GM23338 (cell line): ENCODE measurements at regions not wholly inside any gene's neighbourhood (a gene's known extent, or its start where the extent isn't known, plus 50 kb on each side); places are given as distances from the start of the nearest gene placed in this dataset.

ENCODE experiments used
- ATAC-seq: fragments of 200-7000 bp; cut with Tn5 transposase; 3 replicates; pipeline ENCODE4 v1.9.1; 2020
- DNase-seq: peaks from one replicate; pipeline ENCODE4 v3.0.0-alpha.2; 2015; ENCODE audit warnings: low spot score
- H2AFZ ChIP-seq: fragments of 200-600 bp; sonication (generic); 2 replicates; pipeline ENCODE4 v1.8.0; 2016; ENCODE audit warnings: antibody characterized with exemption, mild to moderate bottlenecking, moderate library complexity
- H3F3A ChIP-seq: fragments of 200-600 bp; sonication (generic); replicated peaks from 2 replicates; pipeline ENCODE4 v1.8.0; 2017; ENCODE audit warnings: antibody characterized with exemption, mixed run types, low read depth
- H3K27ac ChIP-seq: fragments of 200-600 bp; sonication (generic); 2 replicates; pipeline ENCODE4 v1.6.1; 2016; ENCODE audit warnings: low read depth
- H3K27me3 ChIP-seq: fragments of 200-600 bp; sonication (generic); 2 replicates; pipeline ENCODE4 v1.8.0; 2016; ENCODE audit warnings: mild to moderate bottlenecking, mixed run types, moderate library complexity; ENCODE audit not compliant: insufficient read depth
- H3K36me3 ChIP-seq: fragments of 200-600 bp; sonication (generic); 2 replicates; pipeline ENCODE4 v1.8.0; 2016; ENCODE audit warnings: mild to moderate bottlenecking; ENCODE audit not compliant: insufficient read depth
- H3K4me1 ChIP-seq: fragments of 200-600 bp; sonication (generic); 2 replicates; pipeline ENCODE4 v1.8.0; 2016; ENCODE audit warnings: mild to moderate bottlenecking, moderate library complexity; ENCODE audit not compliant: insufficient read depth
- H3K4me2 ChIP-seq: fragments of 200-600 bp; sonication (generic); 2 replicates; pipeline ENCODE4 v1.7.1; 2017; ENCODE audit warnings: mixed run types
- H3K4me3 ChIP-seq: fragments of 200-600 bp; sonication (generic); 2 replicates; pipeline ENCODE4 v1.6.1; 2016; ENCODE audit warnings: mixed run types
- H3K79me2 ChIP-seq: fragments of 200-600 bp; sonication (generic); replicated peaks from 2 replicates; pipeline ENCODE4 v1.8.0; 2017; ENCODE audit warnings: mild to moderate bottlenecking; ENCODE audit not compliant: insufficient read depth
- H3K9me2 ChIP-seq: fragments of 200-600 bp; sonication (generic); 2 replicates; pipeline ENCODE4 v1.8.0; 2017; ENCODE audit not compliant: insufficient read depth
- H4K20me1 ChIP-seq: fragments of 200-600 bp; sonication (generic); replicated peaks from 2 replicates; pipeline ENCODE4 v1.8.0; 2017; ENCODE audit warnings: mild to moderate bottlenecking; ENCODE audit not compliant: insufficient read depth
- H3K27ac Mint-ChIP-seq: 2 replicates; pipeline ENCODE4 v1.8.0; 2020; ENCODE audit warnings: inconsistent platforms, mild to moderate bottlenecking, moderate library complexity, mixed read lengths
- H3K27me3 Mint-ChIP-seq: 3 replicates; pipeline ENCODE4 v1.8.0; 2022; ENCODE audit warnings: low read depth, mild to moderate bottlenecking, moderate library complexity, mixed read lengths, inconsistent platforms; ENCODE audit not compliant: insufficient read depth, poor library complexity
- H3K36me3 Mint-ChIP-seq: 3 replicates; pipeline ENCODE4 v1.8.0; 2021; ENCODE audit warnings: low read depth, mild to moderate bottlenecking, inconsistent platforms, moderate library complexity, mixed read lengths
- H3K4me1 Mint-ChIP-seq: 3 replicates; pipeline ENCODE4 v1.8.0; 2020; ENCODE audit warnings: mild to moderate bottlenecking, inconsistent platforms, mixed read lengths
- H3K4me3 Mint-ChIP-seq: 3 replicates; pipeline ENCODE4 v1.8.0; 2021; ENCODE audit warnings: moderate library complexity, mild to moderate bottlenecking, inconsistent platforms, mixed read lengths
- H3K9me3 Mint-ChIP-seq: 3 replicates; pipeline ENCODE4 v1.8.0; 2020; ENCODE audit warnings: moderate library complexity, mild to moderate bottlenecking, inconsistent platforms, mixed read lengths
- CREB1 ChIP-seq: fragments of 250-450 bp; sonication (Bioruptor Pico); IDR thresholded peaks from 2 replicates; pipeline ENCODE4 v1.5.0; 2020; ENCODE audit warnings: low read depth, mild to moderate bottlenecking, moderate library complexity
- CTCF ChIP-seq, 2 experiments: fragments of 200-600 bp in 1 of 2; sonication (generic) in 1 of 2; conservative IDR thresholded peaks; 2 replicates each; pipeline versions ENCODE4 v1.5.1 to v1.6.1; 2016 to 2017; ENCODE audit warnings: antibody characterized with exemption in 2 of 2, low read depth in 2 of 2, mild to moderate bottlenecking in 2 of 2, moderate library complexity in 1 of 2
- EZH2 ChIP-seq: fragments of 200-600 bp; sonication (generic); IDR thresholded peaks from one replicate; pipeline ENCODE4 v1.8.0; 2017; ENCODE audit warnings: antibody characterized with exemption, mild to moderate bottlenecking, low read depth; ENCODE audit not compliant: unreplicated experiment
- EZH2phosphoT487 ChIP-seq: fragments of 200-600 bp; sonication (generic); IDR thresholded peaks from one replicate; pipeline ENCODE4 v1.8.1; 2018; ENCODE audit warnings: antibody characterized with exemption; ENCODE audit not compliant: unreplicated experiment
- JUNB ChIP-seq: IDR thresholded peaks from one replicate; pipeline ENCODE4 v1.6.1; 2016; ENCODE audit warnings: antibody characterized with exemption; ENCODE audit not compliant: unreplicated experiment
- NANOG ChIP-seq: IDR thresholded peaks from 2 replicates; pipeline ENCODE4 v1.6.1; 2016; ENCODE audit warnings: antibody characterized with exemption, borderline replicate concordance
- POLR2AphosphoS5 ChIP-seq: IDR thresholded peaks from 2 replicates; pipeline ENCODE4 v1.6.1; 2016; ENCODE audit warnings: antibody characterized with exemption, low read depth
- REST ChIP-seq: IDR thresholded peaks from one replicate; pipeline ENCODE4 v1.6.1; 2018; ENCODE audit warnings: antibody characterized with exemption; ENCODE audit not compliant: unreplicated experiment
- STAT1 ChIP-seq: IDR thresholded peaks from one replicate; pipeline ENCODE4 v1.6.1; 2016; ENCODE audit warnings: antibody characterized with exemption; ENCODE audit not compliant: unreplicated experiment
- ZNF114 ChIP-seq: fragments of 250-450 bp; sonication (Bioruptor Pico); IDR thresholded peaks from 2 replicates; pipeline ENCODE4 v1.5.0; 2020; ENCODE audit warnings: mild to moderate bottlenecking, moderate library complexity
- ZNF331 ChIP-seq: fragments of 250-450 bp; sonication (Bioruptor Pico); IDR thresholded peaks from 2 replicates; pipeline ENCODE4 v1.5.0; 2020; ENCODE audit warnings: low read depth, mild to moderate bottlenecking, moderate library complexity
- ZNF462 ChIP-seq: fragments of 250-450 bp; sonication (Bioruptor Pico); IDR thresholded peaks from 2 replicates; pipeline ENCODE4 v1.5.0; 2020; ENCODE audit warnings: mild to moderate bottlenecking, moderate library complexity
- TF ChIP-seq, protein P1 (sequence below): IDR thresholded peaks from 2 replicates; pipeline ENCODE4 v1.6.1; 2016; ENCODE audit warnings: antibody characterized with exemption

- ATAC-seq (no peak), DNase-seq (no peak)
- Histone ChIP-seq H3F3A (no peaks in the 10 kb centered on the region), H3K4me3 (no peak overlapping the region), H3K27ac (no peak overlapping the region), H2AFZ (no peak overlapping the region), H3K4me1 (no peaks in the 10 kb centered on the region), H4K20me1 (no peaks in the 10 kb centered on the region), H3K27me3 (no peaks in the 10 kb centered on the region), H3K79me2 (no peaks in the 10 kb centered on the region), H3K36me3 (no peaks in the 10 kb centered on the region), H3K4me2 (no peak overlapping the region), H3K9me2 (no peaks in the 10 kb centered on the region)
- no peaks in the 10 kb centered on the region for H3K4me1 Mint-ChIP-seq
- no peak overlapping the region for H3K4me3 Mint-ChIP-seq
- no peaks in the 10 kb centered on the region for H3K9me3 Mint-ChIP-seq
- no peaks in the 10 kb centered on the region for H3K27me3 Mint-ChIP-seq
- TF ChIP-seq ZNF114 (CRISPR knock-in tag) (no peak), ZNF331 (CRISPR knock-in tag) (no peak), NANOG (no peak), REST (no peak), JUNB (no peak), EZH2phosphoT487 (no peak), CTCF (conservative IDR thresholded peaks at IDR 0.05; ENCODE audit: low read depth in 2 of 2) (no peak), ZNF462 (CRISPR knock-in tag) (no peak), EZH2 (no peak), STAT1 (no peak), CREB1 (no peak), POLR2AphosphoS5 (no peak)
- TF ChIP-seq, protein P1, sequence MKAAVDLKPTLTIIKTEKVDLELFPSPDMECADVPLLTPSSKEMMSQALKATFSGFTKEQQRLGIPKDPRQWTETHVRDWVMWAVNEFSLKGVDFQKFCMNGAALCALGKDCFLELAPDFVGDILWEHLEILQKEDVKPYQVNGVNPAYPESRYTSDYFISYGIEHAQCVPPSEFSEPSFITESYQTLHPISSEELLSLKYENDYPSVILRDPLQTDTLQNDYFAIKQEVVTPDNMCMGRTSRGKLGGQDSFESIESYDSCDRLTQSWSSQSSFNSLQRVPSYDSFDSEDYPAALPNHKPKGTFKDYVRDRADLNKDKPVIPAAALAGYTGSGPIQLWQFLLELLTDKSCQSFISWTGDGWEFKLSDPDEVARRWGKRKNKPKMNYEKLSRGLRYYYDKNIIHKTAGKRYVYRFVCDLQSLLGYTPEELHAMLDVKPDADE = no peak
- no peak overlapping the region; the same call in 1 of the 2 replicates for H3K27ac Mint-ChIP-seq
- no peaks in the 10 kb centered on the region for H3K36me3 Mint-ChIP-seq
Observed at GRCh38 chr1:192418552-192419285, 101.9 kb downstream of the RGS21 start.
